Endothelial cell of umbilical vein (primary cell): ENCODE measurements at regions not wholly inside any gene's neighbourhood (a gene's known extent, or its start where the extent isn't known, plus 50 kb on each side); places are given as distances from the start of the nearest gene placed in this dataset.

Experiments used
- EZH2 ChIP-seq: IDR thresholded peaks from 2 replicates; pipeline ENCODE4 v1.6.1; 2012; ENCODE audit warnings: borderline replicate concordance, low read depth, mild to moderate bottlenecking, moderate library complexity, low read length, inconsistent platforms; ENCODE audit not compliant: severe bottlenecking
- FOS ChIP-seq: IDR thresholded peaks from 2 replicates; pipeline ENCODE4 v1.6.1; 2011; ENCODE audit warnings: mild to moderate bottlenecking, low read length, moderate library complexity, borderline replicate concordance; ENCODE audit not compliant: insufficient read depth
- GATA2 ChIP-seq: IDR thresholded peaks from 2 replicates; pipeline ENCODE4 v1.7.0; 2011; ENCODE audit warnings: low read depth, mild to moderate bottlenecking, moderate library complexity, mixed read lengths, low read length; ENCODE audit not compliant: insufficient read length, insufficient read depth
- MYC ChIP-seq: IDR thresholded peaks from one replicate; pipeline ENCODE4 v1.6.1; 2011; ENCODE audit warnings: mild to moderate bottlenecking, low read depth, low read length
- POLR2A ChIP-seq: IDR thresholded peaks from 2 replicates; pipeline ENCODE4 v1.6.1; 2012; ENCODE audit warnings: low read depth, mild to moderate bottlenecking, control low read depth, low read length
- POLR2AphosphoS5 ChIP-seq: IDR thresholded peaks from 2 replicates; pipeline ENCODE4 v1.6.1; 2012; ENCODE audit warnings: low read depth, mild to moderate bottlenecking, control low read depth, low read length, moderate library complexity; ENCODE audit not compliant: insufficient read depth
- TF ChIP-seq, protein P1 (sequence below), 2 donors: IDR thresholded peaks; 1 replicate in 1 of 2; 2 replicates in 1 of 2; pipeline ENCODE4 v1.5.1; 2011; ENCODE audit warnings: low read length in 2 of 2, mild to moderate bottlenecking in 2 of 2, moderate library complexity in 2 of 2, control low read depth in 1 of 2, inconsistent platforms in 1 of 2, low read depth in 1 of 2; ENCODE audit not compliant: insufficient read depth in 1 of 2; ENCODE audit errors: extremely low read depth in 1 of 2
- TF ChIP-seq, protein P2 (sequence below): IDR thresholded peaks from 2 replicates; pipeline ENCODE4 v1.6.1; 2011; ENCODE audit not compliant: insufficient read depth, insufficient read length

DNA sequence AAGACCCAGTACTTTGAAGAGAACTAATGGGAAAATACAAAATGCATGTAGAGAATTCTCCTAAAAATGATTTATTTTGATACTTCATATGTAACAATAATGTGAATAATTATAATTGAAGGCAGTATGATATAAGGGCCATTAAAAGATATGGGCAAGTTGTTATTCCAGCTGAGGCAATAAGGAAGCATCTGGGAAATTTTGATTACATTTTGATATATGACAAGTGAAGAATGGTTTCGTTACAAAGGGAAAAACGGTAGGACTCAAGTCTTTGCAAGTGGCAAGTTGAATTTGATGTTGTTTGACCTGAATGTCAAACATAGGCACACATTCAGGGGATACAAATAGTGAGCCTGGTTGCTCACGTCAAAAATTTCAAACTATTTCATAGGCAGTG lies 137.9 kb upstream of the TP63 start:
- TF ChIP-seq, protein P1, sequence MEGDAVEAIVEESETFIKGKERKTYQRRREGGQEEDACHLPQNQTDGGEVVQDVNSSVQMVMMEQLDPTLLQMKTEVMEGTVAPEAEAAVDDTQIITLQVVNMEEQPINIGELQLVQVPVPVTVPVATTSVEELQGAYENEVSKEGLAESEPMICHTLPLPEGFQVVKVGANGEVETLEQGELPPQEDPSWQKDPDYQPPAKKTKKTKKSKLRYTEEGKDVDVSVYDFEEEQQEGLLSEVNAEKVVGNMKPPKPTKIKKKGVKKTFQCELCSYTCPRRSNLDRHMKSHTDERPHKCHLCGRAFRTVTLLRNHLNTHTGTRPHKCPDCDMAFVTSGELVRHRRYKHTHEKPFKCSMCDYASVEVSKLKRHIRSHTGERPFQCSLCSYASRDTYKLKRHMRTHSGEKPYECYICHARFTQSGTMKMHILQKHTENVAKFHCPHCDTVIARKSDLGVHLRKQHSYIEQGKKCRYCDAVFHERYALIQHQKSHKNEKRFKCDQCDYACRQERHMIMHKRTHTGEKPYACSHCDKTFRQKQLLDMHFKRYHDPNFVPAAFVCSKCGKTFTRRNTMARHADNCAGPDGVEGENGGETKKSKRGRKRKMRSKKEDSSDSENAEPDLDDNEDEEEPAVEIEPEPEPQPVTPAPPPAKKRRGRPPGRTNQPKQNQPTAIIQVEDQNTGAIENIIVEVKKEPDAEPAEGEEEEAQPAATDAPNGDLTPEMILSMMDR (IDR thresholded peaks at IDR 0.05; ENCODE audit: extremely low read depth in 1 of 2, insufficient read depth in 1 of 2, low read depth in 1 of 2, low read length in 2 of 2): no peak
- TF ChIP-seq POLR2A (no peak), POLR2AphosphoS5 (no peak), EZH2 (no peak), GATA2 (no peak), MYC (no peak), FOS (no peak)
- TF ChIP-seq, protein P2, sequence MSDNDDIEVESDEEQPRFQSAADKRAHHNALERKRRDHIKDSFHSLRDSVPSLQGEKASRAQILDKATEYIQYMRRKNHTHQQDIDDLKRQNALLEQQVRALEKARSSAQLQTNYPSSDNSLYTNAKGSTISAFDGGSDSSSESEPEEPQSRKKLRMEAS: no peak
